ENCODE measurements at regions not wholly inside any gene's neighbourhood (a gene's known extent, or its start where the extent isn't known, plus 50 kb on each side); places are given as distances from the start of the nearest gene placed in this dataset.
A peak's percentile ranks its signal among the peaks of the same experiment; 100 is the strongest.

DNA sequence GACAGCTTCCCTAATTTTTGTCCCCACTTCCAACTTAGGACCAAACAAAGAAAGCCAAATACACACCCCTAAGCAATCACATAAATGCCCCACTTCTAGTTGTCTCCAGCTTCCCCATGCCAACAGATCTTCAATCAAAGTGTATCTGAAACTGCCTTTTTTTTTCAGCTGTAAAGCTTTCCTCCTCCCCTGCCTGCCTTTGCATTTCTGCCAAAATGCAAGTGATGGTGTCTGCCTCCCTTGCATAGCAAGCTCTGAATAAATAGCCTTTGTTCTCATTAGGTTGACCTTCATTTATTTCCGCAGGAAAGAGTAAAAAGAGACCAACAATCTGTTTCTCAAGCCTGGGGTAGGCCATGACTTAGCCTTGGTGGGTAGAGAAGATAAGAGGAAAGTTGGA lies 459.4 kb downstream of the GPAM start:
- no peaks in the 10 kb centered on the region for H3K9me3 ChIP-seq
- H3K27me3 ChIP-seq, result no peaks in the 10 kb centered on the region
- no peaks in the 10 kb centered on the region for H3K36me3 ChIP-seq
- no peak for DNase-seq
- H3K4me3 ChIP-seq, result no peak overlapping the region

DNA sequence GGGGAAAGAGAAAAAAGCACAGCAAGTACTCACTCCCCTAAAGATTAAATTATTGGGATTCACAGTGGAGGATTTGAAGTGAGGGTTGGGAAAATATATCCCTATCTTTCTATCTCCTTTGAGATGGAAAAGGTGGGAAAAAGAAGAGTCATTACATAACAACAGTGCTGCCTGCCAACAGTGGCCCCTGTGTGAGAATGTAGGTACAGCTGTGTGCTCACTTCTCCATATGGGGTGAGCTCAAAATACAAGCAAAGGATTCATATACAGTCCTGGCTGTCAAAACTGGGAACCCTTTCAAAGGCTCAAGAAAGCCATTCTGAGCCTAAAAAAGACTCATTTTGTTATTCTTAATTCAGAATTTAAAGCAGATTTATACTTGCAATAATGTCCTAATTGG lies 458.5 kb downstream of the GPAM start:
- no peak for DNase-seq
- Histone ChIP-seq H3K4me3 (no peak overlapping the region), H3K9me3 (no peaks in the 10 kb centered on the region), H3K27me3 (no peaks in the 10 kb centered on the region), H3K36me3 (no peaks in the 10 kb centered on the region)

DNA sequence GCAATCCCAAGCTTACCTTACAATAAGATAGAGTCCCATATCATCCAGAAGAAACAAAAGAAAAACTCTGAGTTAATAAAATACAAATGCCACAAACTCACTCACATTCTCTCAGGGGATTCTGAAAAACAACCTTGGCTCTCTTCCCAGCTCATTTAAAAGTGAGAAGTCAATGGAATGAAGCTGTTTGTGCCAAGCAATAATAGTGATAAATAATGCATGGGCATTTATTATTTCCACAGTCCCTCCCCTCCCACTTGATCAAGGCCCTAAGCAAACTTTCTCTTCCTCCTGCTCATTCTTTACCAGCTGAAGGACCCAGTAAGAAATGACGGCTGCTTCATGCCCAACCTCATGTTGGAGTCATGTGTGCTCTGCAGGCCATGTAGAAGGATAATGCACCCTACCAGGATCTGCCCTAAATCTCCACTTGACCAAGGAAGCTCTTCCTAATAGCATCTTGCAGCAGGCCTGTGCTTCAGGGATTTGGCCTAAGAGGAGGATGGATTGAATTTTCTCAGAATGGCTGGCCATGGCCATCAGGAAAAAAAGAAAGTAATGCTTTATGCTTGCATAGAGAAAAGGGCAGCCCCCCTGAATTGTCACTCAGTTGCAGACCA lies 451.3 kb downstream of the GPAM start:
- Histone ChIP-seq H3K4me3 (no peak overlapping the region), H3K9me3 (no peaks in the 10 kb centered on the region), H3K27me3 (no peaks in the 10 kb centered on the region), H3K36me3 (no peaks in the 10 kb centered on the region)
- DNase-seq, result no peak

DNA sequence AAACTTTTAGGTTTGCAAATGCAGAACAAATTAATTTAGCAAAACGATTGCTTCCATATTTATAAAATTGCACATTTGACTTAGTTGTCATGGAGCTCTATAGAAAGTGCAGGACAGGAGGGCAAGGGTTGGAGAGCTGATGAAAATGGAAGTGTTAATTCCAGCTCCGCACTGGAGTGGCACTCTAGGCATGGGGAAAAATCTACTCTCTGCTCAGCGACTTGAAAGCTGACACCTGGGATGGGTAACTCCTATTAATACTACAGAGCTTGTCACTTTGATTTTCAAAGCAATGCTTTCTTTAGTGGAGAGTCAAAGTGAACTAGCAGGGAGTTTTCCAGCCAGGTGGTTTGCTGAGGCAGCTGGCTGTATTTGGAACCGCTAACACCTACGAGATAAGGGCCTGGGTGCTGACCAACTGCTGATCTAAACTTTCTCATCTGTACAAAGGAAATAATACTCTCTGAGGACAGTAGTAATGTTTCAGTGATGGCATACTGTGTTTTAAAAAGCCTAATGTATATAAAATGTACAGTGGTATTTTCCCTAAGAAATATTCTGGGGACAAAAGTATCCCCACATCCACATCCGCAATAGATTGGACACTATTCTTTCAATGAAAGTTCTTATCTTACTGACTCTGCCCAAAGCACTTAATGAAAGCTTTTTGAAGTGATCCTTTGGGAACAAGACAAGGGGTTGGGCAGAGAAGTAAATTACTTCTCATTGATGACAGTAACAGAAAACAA lies 444.3 kb downstream of the GPAM start:
- no peak for DNase-seq
- Histone ChIP-seq H3K27me3 (no peaks in the 10 kb centered on the region), H3K9me3 (no peaks in the 10 kb centered on the region; the same call in 1 of the 2 replicates), H3K36me3 (no peaks in the 10 kb centered on the region), H3K4me3 (no peak overlapping the region)

- no peaks in the 10 kb centered on the region; the same call in 1 of the 2 replicates for H3K9me3 ChIP-seq
- no peaks in the 10 kb centered on the region for H3K27me3 ChIP-seq
- no peak for DNase-seq
- H3K4me3 ChIP-seq, result no peak overlapping the region
- H3K36me3 ChIP-seq, result no peaks in the 10 kb centered on the region
Measured at GRCh38 chr10:111739874-111740139, 443.8 kb downstream of the GPAM start.

DNA sequence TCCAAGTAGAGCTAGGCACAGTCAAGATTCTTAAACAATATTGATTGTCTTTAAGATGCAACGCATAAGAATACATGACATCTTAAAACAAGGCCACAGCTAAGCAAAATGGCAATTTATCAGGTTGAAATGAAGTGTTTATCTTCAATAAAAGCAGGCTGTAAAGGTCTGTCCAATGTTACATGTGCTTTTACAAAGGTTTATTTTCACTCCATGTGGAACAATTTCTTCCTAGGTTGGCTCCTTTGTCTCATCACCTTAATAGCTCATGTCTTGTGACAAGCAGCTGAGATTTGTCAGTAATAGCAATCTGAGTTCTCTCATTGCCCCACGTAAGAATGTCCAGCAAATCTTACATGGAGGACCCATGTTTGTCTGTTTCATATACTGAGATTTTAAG lies 437.6 kb downstream of the GPAM start:
- H3K4me3 ChIP-seq, result no peak overlapping the region
- H3K36me3 ChIP-seq, result no peaks in the 10 kb centered on the region
- H3K27me3 ChIP-seq, result no peaks in the 10 kb centered on the region
- no peaks in the 10 kb centered on the region for H3K9me3 ChIP-seq
- no peak for DNase-seq

- no peaks in the 10 kb centered on the region for H3K9me3 ChIP-seq
- H3K4me3 ChIP-seq, result no peak overlapping the region
- no peaks in the 10 kb centered on the region for H3K36me3 ChIP-seq
- no peak for DNase-seq
- no peaks in the 10 kb centered on the region for H3K27me3 ChIP-seq
Measured at GRCh38 chr10:111747751-111748150, 435.8 kb downstream of the GPAM start.

- Histone ChIP-seq H3K4me3 (no peak overlapping the region), H3K36me3 (no peaks in the 10 kb centered on the region), H3K9me3 (no peaks in the 10 kb centered on the region), H3K27me3 (no peaks in the 10 kb centered on the region)
- DNase-seq, result no peak
Measured at GRCh38 chr10:111748184-111748583, 435.4 kb downstream of the GPAM start.

DNA sequence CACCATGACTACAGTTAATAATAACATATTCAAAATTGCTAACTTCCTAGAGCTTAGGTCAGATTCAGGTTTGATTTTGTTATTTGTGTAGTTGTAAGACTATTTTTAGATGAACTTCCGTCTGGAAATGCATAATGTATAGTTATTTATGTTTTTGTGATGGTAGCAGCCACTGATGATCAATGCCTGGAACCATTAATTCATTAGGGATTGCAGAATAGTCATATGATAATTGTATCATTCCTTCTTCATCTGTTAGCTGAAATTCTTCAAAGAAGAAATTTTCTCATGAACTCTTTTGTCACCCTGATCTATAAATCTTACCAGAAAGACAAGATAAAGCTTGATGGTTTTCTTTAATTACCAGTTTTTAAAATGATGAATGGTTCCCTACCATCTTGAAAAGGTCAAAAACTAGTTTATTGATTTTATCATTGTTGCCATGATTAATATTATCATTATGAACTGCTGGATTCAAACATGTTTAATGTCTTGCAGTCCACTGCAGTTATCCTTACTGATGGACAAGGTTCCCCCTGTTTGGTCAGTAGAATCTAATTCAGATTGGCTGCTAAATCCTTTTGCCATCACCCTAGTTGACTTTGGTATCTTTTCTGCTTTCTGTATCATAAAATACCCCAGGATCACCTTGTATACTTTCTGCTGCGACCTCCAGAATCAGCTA lies 433.3 kb downstream of the GPAM start:
- H3K27me3 ChIP-seq, result no peaks in the 10 kb centered on the region

GRCh38 chr10:111756217-111757061 lies 427.1 kb downstream of the GPAM start:
- H3K4me3 ChIP-seq, result no peak overlapping the region
- no peaks in the 10 kb centered on the region for H3K9me3 ChIP-seq
- no peaks in the 10 kb centered on the region for H3K27me3 ChIP-seq
- no peaks in the 10 kb centered on the region for H3K36me3 ChIP-seq
- DNase-seq, result peak; percentile 26

More for the DNA sequence above, 433.3 kb downstream of the GPAM start:
- no peaks in the 10 kb centered on the region for H3K36me3 ChIP-seq
- H3K4me3 ChIP-seq, result no peak overlapping the region
- H3K9me3 ChIP-seq, result no peaks in the 10 kb centered on the region
- no peak for DNase-seq

- H3K4me3 ChIP-seq, result no peak overlapping the region
- H3K36me3 ChIP-seq, result no peaks in the 10 kb centered on the region
- H3K27me3 ChIP-seq, result no peaks in the 10 kb centered on the region
- H3K9me3 ChIP-seq, result no peaks in the 10 kb centered on the region
- no peak for DNase-seq
Measured at GRCh38 chr10:111758593-111758992, 425.0 kb downstream of the GPAM start.

DNA sequence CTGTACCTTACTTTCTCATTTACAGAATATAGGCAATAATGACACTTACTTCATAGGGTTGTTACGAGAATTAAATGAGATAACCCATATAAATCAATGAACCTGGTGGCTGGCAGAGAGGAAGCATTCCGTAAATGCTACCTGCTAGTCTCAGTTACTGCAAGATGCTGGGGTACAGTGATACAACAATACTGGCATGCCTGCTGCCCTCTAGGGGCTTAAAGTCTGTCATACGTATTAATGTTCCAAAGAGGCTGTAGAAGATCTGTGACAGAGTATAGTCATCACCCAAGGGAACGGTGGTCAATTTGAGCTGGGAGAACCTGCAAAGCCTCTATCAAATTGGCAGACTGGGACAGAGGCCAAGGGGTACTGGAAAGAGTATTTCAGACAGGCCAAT lies 421.5 kb downstream of the GPAM start:
- H3K9me3 ChIP-seq, result no peaks in the 10 kb centered on the region
- H3K27me3 ChIP-seq, result no peaks in the 10 kb centered on the region
- no peaks in the 10 kb centered on the region for H3K36me3 ChIP-seq
- no peak for DNase-seq
- no peak overlapping the region for H3K4me3 ChIP-seq

DNA sequence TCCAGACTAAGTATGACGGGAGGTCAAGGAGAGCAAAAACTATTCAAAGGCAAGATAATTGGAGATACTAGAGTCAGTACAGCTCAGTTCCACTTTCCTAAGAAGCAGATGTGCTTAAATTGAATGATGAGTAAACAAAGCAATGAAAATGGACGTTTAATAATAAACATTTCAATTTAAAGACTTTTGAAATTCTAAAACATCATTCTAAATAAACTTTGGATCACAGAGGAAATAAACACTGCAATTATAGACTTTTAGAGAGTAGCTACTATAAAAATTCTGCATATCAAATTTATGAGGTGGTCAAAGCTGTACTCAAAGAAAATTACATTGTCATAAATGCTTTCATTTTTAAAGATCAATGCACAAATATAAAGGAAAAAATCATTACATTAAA lies 418.3 kb downstream of the GPAM start:
- DNase-seq, result no peak

DNA sequence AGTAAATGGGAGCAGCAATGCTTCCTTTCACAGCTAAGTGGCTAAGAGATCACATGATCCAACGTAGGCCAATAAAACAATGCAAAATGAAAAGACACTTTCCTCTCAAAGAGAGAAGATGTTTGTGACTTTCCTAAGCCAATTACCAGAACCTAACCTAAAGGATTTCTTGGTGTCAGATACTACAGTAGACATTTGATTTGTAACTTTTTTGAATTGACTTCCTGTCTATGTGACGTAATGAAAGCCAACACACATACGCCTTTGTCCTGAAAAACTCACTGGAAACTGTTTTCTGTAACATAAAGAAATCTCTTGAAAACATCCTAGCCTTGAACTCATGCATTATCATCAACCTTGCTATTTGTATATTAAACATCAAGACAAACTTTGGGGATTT lies 417.1 kb downstream of the GPAM start:
- Histone ChIP-seq H3K27me3 (no peaks in the 10 kb centered on the region), H3K36me3 (no peaks in the 10 kb centered on the region), H3K9me3 (no peaks in the 10 kb centered on the region), H3K4me3 (no peak overlapping the region)
- no peak for DNase-seq

More for the DNA sequence above, 418.3 kb downstream of the GPAM start:
- Histone ChIP-seq H3K27me3 (no peaks in the 10 kb centered on the region), H3K36me3 (no peaks in the 10 kb centered on the region), H3K9me3 (no peaks in the 10 kb centered on the region), H3K4me3 (no peak overlapping the region)

DNA sequence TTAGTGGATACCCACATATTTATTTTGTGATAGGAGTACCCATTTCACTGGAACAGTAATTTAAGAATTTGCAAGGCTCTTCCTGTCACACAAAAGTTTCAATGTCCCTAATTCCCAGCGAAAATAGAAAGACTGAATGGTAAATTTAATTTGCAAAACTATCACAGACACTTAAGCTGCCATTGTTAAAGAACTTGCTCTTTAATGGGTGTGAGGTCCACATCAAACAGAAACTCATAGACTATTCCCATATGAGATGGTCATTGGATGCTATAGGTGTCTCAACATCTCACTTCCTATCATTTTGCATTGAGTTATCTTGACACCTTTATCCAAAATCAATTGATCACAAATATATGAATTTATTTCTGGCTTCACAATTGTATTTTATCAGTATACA lies 415.9 kb downstream of the GPAM start:
- Histone ChIP-seq H3K9me3 (no peaks in the 10 kb centered on the region), H3K27me3 (no peaks in the 10 kb centered on the region), H3K36me3 (no peaks in the 10 kb centered on the region), H3K4me3 (no peak overlapping the region)
- no peak for DNase-seq

- no peaks in the 10 kb centered on the region for H3K9me3 ChIP-seq
- no peak for DNase-seq
- no peak overlapping the region for H3K4me3 ChIP-seq
- H3K27me3 ChIP-seq, result no peaks in the 10 kb centered on the region
- no peaks in the 10 kb centered on the region for H3K36me3 ChIP-seq
Measured at GRCh38 chr10:111773950-111774349, 409.6 kb downstream of the GPAM start.

- no peak overlapping the region for H3K4me3 ChIP-seq
- no peak for DNase-seq
Measured at GRCh38 chr10:111774486-111774885, 409.1 kb downstream of the GPAM start.

More at GRCh38 chr10:111774486-111774885, 409.1 kb downstream of the GPAM start:
- no peaks in the 10 kb centered on the region for H3K36me3 ChIP-seq
- no peaks in the 10 kb centered on the region for H3K9me3 ChIP-seq
- no peaks in the 10 kb centered on the region for H3K27me3 ChIP-seq
